ENCODE measurements at regions not wholly inside any gene's neighbourhood (a gene's known extent, or its start where the extent isn't known, plus 50 kb on each side); places are given as distances from the start of the nearest gene placed in this dataset.
"Not testable (repeated sequence)": the region's sequence is repeated elsewhere in the genome, so short reads cannot be mapped to it uniquely, and the experiment has no call there.

DNA sequence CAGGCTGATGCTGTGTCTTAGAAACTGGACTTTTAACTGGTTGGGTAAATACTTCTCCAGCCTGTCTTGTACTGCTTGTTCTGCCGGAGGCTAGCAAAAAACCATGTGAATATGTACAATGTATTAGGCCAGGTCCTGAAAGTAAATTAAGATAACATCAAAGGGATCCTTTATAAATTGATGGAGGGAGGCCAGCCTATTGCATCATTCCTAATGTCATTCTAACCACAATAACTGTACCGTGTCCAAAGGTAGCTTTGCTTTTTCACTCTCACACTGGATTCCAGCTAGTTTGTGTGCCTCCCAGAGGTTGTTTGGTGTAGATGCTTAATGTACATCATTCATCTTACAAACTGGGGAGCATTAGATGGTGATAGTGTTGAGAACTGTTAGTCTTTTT is 91.2 kb upstream of the SEM1 start:
- Histone ChIP-seq H2AFZ (ENCODE audit: low read depth, low read length) (no peak overlapping the region), H3K9me2 (ENCODE audit: insufficient read depth, low read length) (no peaks in the 10 kb centered on the region), H3K36me3 (ENCODE audit: insufficient read depth, low read length) (no peaks in the 10 kb centered on the region), H3K4me2 (ENCODE audit: low read length) (no peak overlapping the region), H3K9ac (ENCODE audit: low read length) (no peak overlapping the region), H3K27ac (ENCODE audit: low read length) (no peak overlapping the region), H4K20me1 (ENCODE audit: insufficient read depth) (no peaks in the 10 kb centered on the region), H3K79me2 (replicated peaks; ENCODE audit: insufficient read depth, low read length) (no peaks in the 10 kb centered on the region), H3K4me3 (ENCODE audit: low read length) (no peak overlapping the region), H3F3A (ENCODE audit: insufficient read depth, low read length, poor library complexity, severe bottlenecking) (no peaks in the 10 kb centered on the region), H3K9me3 (ENCODE audit: low read length) (no peaks in the 10 kb centered on the region), H3K27me3 (ENCODE audit: insufficient read depth, low read depth, low read length) (no peaks in the 10 kb centered on the region)
- no peak for TF ChIP-seq EP300 (conservative IDR thresholded peaks at IDR 0.05; ENCODE audit: poor library complexity, severe bottlenecking)

DNA sequence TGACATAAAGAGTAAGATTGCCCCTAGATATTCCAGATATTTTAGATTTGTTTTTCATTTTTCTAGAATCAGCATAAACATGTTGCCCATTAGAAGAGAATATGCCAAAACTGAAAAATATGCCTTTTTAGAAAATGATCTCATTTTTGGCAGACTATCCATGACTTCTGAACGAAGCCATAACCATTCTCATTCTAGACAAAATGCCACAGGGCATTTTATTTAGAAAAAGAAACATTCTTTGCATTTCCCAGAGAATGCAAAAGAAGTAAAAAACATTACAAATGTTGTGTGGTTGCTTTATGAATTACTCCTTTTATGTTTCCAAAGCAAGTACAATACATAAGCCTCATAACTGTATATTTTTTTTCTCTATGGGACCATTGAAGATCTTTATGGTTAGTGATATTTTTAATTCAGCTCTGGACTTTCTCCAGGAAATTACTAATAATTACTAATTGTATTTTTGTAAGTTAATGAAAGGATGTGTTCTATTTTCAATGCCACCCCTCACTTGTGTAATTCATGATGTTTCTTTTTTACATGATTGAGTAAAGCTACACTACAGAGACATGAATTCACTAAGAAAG is 109.6 kb upstream of the SEM1 start:
- Histone ChIP-seq H3K4me3 (ENCODE audit: low read length) (no peak overlapping the region), H3K9me3 (ENCODE audit: low read length) (no peaks in the 10 kb centered on the region), H4K20me1 (ENCODE audit: insufficient read depth) (no peaks in the 10 kb centered on the region), H3K27me3 (ENCODE audit: insufficient read depth, low read depth, low read length) (no peaks in the 10 kb centered on the region), H3F3A (ENCODE audit: insufficient read depth, low read length, poor library complexity, severe bottlenecking) (no peaks in the 10 kb centered on the region), H3K9me2 (ENCODE audit: insufficient read depth, low read length) (no peaks in the 10 kb centered on the region), H3K36me3 (ENCODE audit: insufficient read depth, low read length) (no peaks in the 10 kb centered on the region), H3K9ac (ENCODE audit: low read length) (no peak overlapping the region), H3K4me2 (ENCODE audit: low read length) (no peak overlapping the region), H3K79me2 (replicated peaks; ENCODE audit: insufficient read depth, low read length) (no peaks in the 10 kb centered on the region), H3K27ac (ENCODE audit: low read length) (no peak overlapping the region), H2AFZ (ENCODE audit: low read depth, low read length) (no peak overlapping the region)
- TF ChIP-seq EZH2 (IDR thresholded peaks at IDR 0.05; ENCODE audit: borderline replicate concordance, insufficient read depth, low read length, poor library complexity, severe bottlenecking) (no peak), POLR2AphosphoS5 (IDR thresholded peaks at IDR 0.05) (no peak), EP300 (conservative IDR thresholded peaks at IDR 0.05; ENCODE audit: poor library complexity, severe bottlenecking) (no peak), RAD21 (conservative IDR thresholded peaks at IDR 0.05) (no peak), SMC3 (conservative IDR thresholded peaks at IDR 0.05; ENCODE audit: poor library complexity) (no peak), MXI1 (conservative IDR thresholded peaks at IDR 0.05; ENCODE audit: poor library complexity, severe bottlenecking) (no peak), TAF1 (IDR thresholded peaks at IDR 0.05; ENCODE audit: low read depth) (no peak), CTCF (IDR thresholded peaks at IDR 0.05; ENCODE audit: poor library complexity, severe bottlenecking) (no peak)
- TF ChIP-seq, protein P1, sequence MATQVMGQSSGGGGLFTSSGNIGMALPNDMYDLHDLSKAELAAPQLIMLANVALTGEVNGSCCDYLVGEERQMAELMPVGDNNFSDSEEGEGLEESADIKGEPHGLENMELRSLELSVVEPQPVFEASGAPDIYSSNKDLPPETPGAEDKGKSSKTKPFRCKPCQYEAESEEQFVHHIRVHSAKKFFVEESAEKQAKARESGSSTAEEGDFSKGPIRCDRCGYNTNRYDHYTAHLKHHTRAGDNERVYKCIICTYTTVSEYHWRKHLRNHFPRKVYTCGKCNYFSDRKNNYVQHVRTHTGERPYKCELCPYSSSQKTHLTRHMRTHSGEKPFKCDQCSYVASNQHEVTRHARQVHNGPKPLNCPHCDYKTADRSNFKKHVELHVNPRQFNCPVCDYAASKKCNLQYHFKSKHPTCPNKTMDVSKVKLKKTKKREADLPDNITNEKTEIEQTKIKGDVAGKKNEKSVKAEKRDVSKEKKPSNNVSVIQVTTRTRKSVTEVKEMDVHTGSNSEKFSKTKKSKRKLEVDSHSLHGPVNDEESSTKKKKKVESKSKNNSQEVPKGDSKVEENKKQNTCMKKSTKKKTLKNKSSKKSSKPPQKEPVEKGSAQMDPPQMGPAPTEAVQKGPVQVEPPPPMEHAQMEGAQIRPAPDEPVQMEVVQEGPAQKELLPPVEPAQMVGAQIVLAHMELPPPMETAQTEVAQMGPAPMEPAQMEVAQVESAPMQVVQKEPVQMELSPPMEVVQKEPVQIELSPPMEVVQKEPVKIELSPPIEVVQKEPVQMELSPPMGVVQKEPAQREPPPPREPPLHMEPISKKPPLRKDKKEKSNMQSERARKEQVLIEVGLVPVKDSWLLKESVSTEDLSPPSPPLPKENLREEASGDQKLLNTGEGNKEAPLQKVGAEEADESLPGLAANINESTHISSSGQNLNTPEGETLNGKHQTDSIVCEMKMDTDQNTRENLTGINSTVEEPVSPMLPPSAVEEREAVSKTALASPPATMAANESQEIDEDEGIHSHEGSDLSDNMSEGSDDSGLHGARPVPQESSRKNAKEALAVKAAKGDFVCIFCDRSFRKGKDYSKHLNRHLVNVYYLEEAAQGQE (IDR thresholded peaks at IDR 0.05; ENCODE audit: borderline replicate concordance), result no peak

DNA sequence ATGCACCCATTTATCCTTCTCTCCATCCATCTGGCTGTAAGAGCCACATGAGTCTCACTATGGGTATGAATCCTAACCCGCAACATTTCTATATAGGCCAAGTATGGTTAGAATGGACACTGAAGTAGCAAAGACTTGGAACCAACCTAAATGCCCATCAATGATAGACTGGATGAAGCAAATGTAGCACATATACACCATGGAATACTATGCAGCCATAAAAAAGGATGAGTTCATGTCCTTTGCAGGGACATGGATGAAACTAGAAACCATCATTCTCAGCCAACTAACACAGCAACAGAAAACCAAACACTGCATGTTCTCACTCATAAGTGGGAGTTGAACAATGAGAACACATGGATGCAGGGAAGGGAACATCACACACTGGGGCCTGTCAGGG is 111.5 kb upstream of the SEM1 start:
- not testable (repeated sequence) for H3K36me3 ChIP-seq (ENCODE audit: insufficient read depth, low read length); H2AFZ ChIP-seq (ENCODE audit: low read depth, low read length); H3K27me3 ChIP-seq (ENCODE audit: insufficient read depth, low read depth, low read length); H3K9me2 ChIP-seq (ENCODE audit: insufficient read depth, low read length); H3F3A ChIP-seq (ENCODE audit: insufficient read depth, low read length, poor library complexity, severe bottlenecking); H3K4me2 ChIP-seq (ENCODE audit: low read length); H3K9me3 ChIP-seq (ENCODE audit: low read length); H4K20me1 ChIP-seq (ENCODE audit: insufficient read depth); H3K79me2 ChIP-seq (replicated peaks; ENCODE audit: insufficient read depth, low read length); H3K27ac ChIP-seq (ENCODE audit: low read length); H3K4me3 ChIP-seq (ENCODE audit: low read length); H3K9ac ChIP-seq (ENCODE audit: low read length)
